Psoas muscle (tissue), 7 donors: ENCODE measurements at regions not wholly inside any gene's neighbourhood (a gene's known extent, or its start where the extent isn't known, plus 50 kb on each side); places are given as distances from the start of the nearest gene placed in this dataset.

Source experiments
- ATAC-seq, 4 donors: fragments of 200-7000 bp; cut with Tn5 transposase; one replicate each; pipeline ENCODE4 v1.9.1; 2020; ENCODE audit warnings: moderate library complexity in 3 of 4, mild to moderate bottlenecking in 2 of 4
- DNase-seq, 2 donors: peaks; one replicate each; pipeline ENCODE4 v3.0.0-alpha.2; 2020
- H3K27ac ChIP-seq: fragments of 200-600 bp; one replicate; pipeline ENCODE4 v1.8.0; 2022
- H3K27me3 ChIP-seq, 3 donors: fragments of 200-600 bp in 1 of 3; one replicate each; pipeline versions ENCODE4 v1.6.1 to v1.8.0; 2013 to 2022; ENCODE audit warnings: low read length in 2 of 3, mild to moderate bottlenecking in 2 of 3, moderate library complexity in 1 of 3; ENCODE audit not compliant: insufficient read depth in 3 of 3
- H3K36me3 ChIP-seq, 2 donors: fragments of 200-600 bp in 1 of 2; one replicate each; pipeline versions ENCODE4 v1.6.1 to v1.8.0; 2013 to 2022; ENCODE audit warnings: low read depth in 1 of 2, mild to moderate bottlenecking in 1 of 2, moderate library complexity in 1 of 2; ENCODE audit not compliant: insufficient read depth in 1 of 2
- H3K4me1 ChIP-seq: fragments of 200-600 bp; one replicate; pipeline ENCODE4 v1.8.0; 2022
- H3K4me3 ChIP-seq: fragments of 200-600 bp; one replicate; pipeline ENCODE4 v1.8.0; 2022; ENCODE audit warnings: mild to moderate bottlenecking
- H3K9me3 ChIP-seq: fragments of 200-600 bp; one replicate; pipeline ENCODE4 v1.8.0; 2022
- CTCF ChIP-seq: fragments of 200-600 bp; IDR thresholded peaks from one replicate; pipeline ENCODE4 v1.8.0; 2022; ENCODE audit warnings: antibody characterized with exemption
- WGBS, 3 donors: extraction: QIAGEN DNeasy Blood & Tissue Kit; methylation state at CpG; one replicate each; pipeline versions ENCODE4 v1.1.6 to v1.1.7; 2013; 5-methylcytosine and 5-hydroxymethylcytosine counted together
- intact Hi-C, 2 donors: fragments of 100-400 bp; cut with DNase I; formaldehyde crosslinking; loops; one replicate each; pipeline versions ENCODE4 v1.11.0 to v1.14.2; 2022
- donor health status: healthy with polysubstance abuse.
- donor health status: DM: no; HTN: no; CAD: no; lungs with moderate emphysema.
- donor health status: Bipolar disorder and iron deficiency.
- donor health status: healthy.
- donor health status: DM: yes; HTN: yes; CAD: no.
- donor health status: DM: no; HTN: no; CAD: no.
- donor health status: DM: yes; HTN: yes; CAD: no.

DNA sequence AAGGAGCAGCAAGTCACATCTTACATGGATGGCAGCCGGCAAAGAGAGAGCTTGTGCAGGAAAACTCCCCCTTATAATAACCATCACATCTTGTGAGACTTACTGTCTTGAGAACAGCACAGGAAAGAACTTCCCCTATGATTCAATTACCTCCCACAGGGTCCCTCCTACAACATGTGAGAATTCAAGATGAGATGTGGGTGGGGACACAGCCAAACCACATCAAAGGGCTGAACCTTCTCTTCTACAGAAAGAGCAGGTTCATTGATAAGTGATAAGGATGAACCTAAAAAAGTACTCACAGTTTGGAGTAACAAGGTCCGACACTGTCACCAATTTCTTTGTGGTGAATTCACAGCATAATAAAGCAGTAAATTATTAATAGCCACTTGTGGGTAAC is 422.2 kb upstream of the FSIP2 start:
- ATAC-seq (no peak), DNase-seq (no peak)
- Histone ChIP-seq H3K4me3 (no peak overlapping the region), H3K36me3 (no peaks in the 10 kb centered on the region), H3K9me3 (no peaks in the 10 kb centered on the region), H3K27ac (no peak overlapping the region), H3K27me3 (no peaks in the 10 kb centered on the region), H3K4me1 (no peaks in the 10 kb centered on the region)
- intact Hi-C loops = no loop called here
- WGBS, 3 donors = 44% methylated on average over 2 of the region's 2 CpGs
- no peak for TF ChIP-seq CTCF

DNA sequence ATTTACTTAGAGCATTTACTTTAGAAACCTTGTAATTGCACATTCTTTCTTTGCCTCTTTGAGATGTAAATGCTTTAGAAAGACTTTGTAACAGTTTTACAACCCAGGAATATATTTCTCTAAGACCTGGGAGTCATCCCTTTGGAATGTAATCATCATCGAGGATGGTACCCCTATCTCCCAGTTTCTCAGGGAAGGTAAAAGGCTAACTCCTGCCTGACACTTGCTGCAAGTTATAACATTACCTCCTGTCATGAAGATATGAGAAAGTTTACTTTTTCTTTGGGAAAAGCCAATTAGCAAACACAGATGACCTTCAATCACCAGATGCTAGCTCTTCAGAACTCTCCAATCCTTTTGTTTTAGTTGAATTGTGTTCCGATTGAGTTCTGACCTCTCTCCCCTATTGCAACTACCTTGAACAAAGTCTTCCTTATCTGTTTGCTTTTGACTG is 420.3 kb upstream of the FSIP2 start:
- DNase-seq = no peak
- no peak overlapping the region for H3K27ac ChIP-seq
- TF ChIP-seq CTCF = no peak
- no peak for ATAC-seq
- H3K4me3 ChIP-seq = no peak overlapping the region
- H3K27me3 ChIP-seq = no peaks in the 10 kb centered on the region
- 68 to 74% (median 70%) methylated on average over 2 of the region's 2 CpGs for WGBS, 3 donors
- no peaks in the 10 kb centered on the region for H3K9me3 ChIP-seq
- no peaks in the 10 kb centered on the region for H3K36me3 ChIP-seq
- intact Hi-C loops = no loop called here
- no peaks in the 10 kb centered on the region for H3K4me1 ChIP-seq

- WGBS, 3 donors = 84 to 91% (median 86%) methylated on average over 3 of the region's 3 CpGs
- Histone ChIP-seq H3K27ac (no peak overlapping the region), H3K9me3 (peaks cover 9% of the 10 kb centered on the region), H3K36me3 (no peaks in the 10 kb centered on the region), H3K4me3 (no peak overlapping the region), H3K27me3 (no peaks in the 10 kb centered on the region), H3K4me1 (no peaks in the 10 kb centered on the region)
- DNase-seq (no peak), ATAC-seq (no peak)
- no peak for TF ChIP-seq CTCF
- intact Hi-C loops = no loop called here
Observed at GRCh38 chr2:185335879-185336278, 402.7 kb upstream of the FSIP2 start.

- no peaks in the 10 kb centered on the region for H3K27me3 ChIP-seq
- H3K27ac ChIP-seq = no peak overlapping the region
- H3K9me3 ChIP-seq = peaks cover 9% of the 10 kb centered on the region
- no peaks in the 10 kb centered on the region for H3K36me3 ChIP-seq
- no peak for TF ChIP-seq CTCF
- H3K4me1 ChIP-seq = no peaks in the 10 kb centered on the region
- 72 to 79% (median 72%) methylated on average over 1 of the region's 1 CpG for WGBS, 3 donors
- no peak overlapping the region for H3K4me3 ChIP-seq
- no peak for ATAC-seq
- no peak for DNase-seq
- intact Hi-C loops = no loop called here
Observed at GRCh38 chr2:185337033-185337432, 401.6 kb upstream of the FSIP2 start.

- WGBS, 3 donors = 89 to 94% (median 94%) methylated on average over 2 of the region's 2 CpGs
- Histone ChIP-seq H3K4me3 (no peak overlapping the region), H3K4me1 (no peaks in the 10 kb centered on the region), H3K27me3 (no peaks in the 10 kb centered on the region), H3K36me3 (no peaks in the 10 kb centered on the region), H3K27ac (no peak overlapping the region), H3K9me3 (peaks cover 9% of the 10 kb centered on the region)
- DNase-seq = no peak
- no peak for ATAC-seq
- intact Hi-C loops = no loop called here
- TF ChIP-seq CTCF = no peak
Observed at GRCh38 chr2:185338104-185338503, 400.5 kb upstream of the FSIP2 start.
